ENCODE measurements at regions not wholly inside any gene's neighbourhood (a gene's known extent, or its start where the extent isn't known, plus 50 kb on each side); places are given as distances from the start of the nearest gene placed in this dataset.
"Not testable (repeated sequence)": the region's sequence is repeated elsewhere in the genome, so short reads cannot be mapped to it uniquely, and the experiment has no call there.

DNA sequence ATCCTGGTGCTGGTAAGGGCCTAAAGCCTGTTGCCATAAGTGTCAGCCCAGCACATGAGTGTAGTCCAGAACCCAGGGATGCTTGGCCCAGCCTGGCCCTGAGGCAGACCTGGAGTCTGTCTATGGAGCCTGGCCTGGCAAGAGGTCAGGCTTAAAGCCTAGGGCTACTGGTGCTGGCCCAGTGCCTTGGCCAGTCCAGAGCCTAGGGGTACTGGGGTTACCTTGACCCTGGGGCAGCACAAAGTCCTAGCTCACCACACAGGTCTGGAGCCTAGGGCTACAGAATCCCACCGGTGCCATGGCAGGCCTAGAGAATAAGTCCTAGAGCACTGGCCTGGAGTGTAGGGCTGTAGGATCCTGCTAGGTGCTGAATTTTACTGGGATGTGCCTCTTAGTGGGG is 393.8 kb downstream of the MAGEE1 start:
- Histone ChIP-seq H3K27me3 (peaks cover 7% of the 10 kb centered on the region), H3K4me1 (replicated peaks in 1 of 2) (no peaks in the 10 kb centered on the region), H3K4me3 (no peak overlapping the region), H3K27ac (no peak overlapping the region), H3K9me3 (replicated peaks in 1 of 3) (no peaks in the 10 kb centered on the region), H3K36me3 (replicated peaks in 1 of 2) (no peaks in the 10 kb centered on the region)
- TF ChIP-seq CTCF (IDR thresholded peaks at IDR 0.05) (no peak), POLR2A (IDR thresholded peaks at IDR 0.05) (no peak)
- intact Hi-C loops (cut with DNase I), result no loop called here
- DNase-seq, result no peak
- WGBS, 4 donors, result 86 to 91% methylated on average over 1 of the region's 1 CpG; no CpG with 5 or more reads in 2 of the 4 donors

GRCh38 chrX:76827672-76828071 is 400.2 kb downstream of the MAGEE1 start:
- no peaks in the 10 kb centered on the region for H3K36me3 ChIP-seq (replicated peaks in 1 of 2)
- WGBS, 4 donors, result 50 to 76% (median 64%) methylated on average over 1 of the region's 1 CpG
- no peaks in the 10 kb centered on the region for H3K9me3 ChIP-seq (replicated peaks in 1 of 3)
- peaks cover 7% of the 10 kb centered on the region for H3K27me3 ChIP-seq
- TF ChIP-seq POLR2A (IDR thresholded peaks at IDR 0.05) (no peak), CTCF (IDR thresholded peaks at IDR 0.05) (no peak)
- no peak for DNase-seq
- no peak overlapping the region for H3K4me3 ChIP-seq
- H3K27ac ChIP-seq, result no peak overlapping the region
- no peaks in the 10 kb centered on the region for H3K4me1 ChIP-seq (replicated peaks in 1 of 2)
- intact Hi-C loops (cut with DNase I), result no loop called here

- H3K36me3 ChIP-seq (replicated peaks in 1 of 2); H3K27ac ChIP-seq; H3K4me1 ChIP-seq (replicated peaks in 1 of 2); H3K9me3 ChIP-seq (replicated peaks in 1 of 3); DNase-seq; intact Hi-C loops (cut with DNase I); H3K4me3 ChIP-seq; H3K27me3 ChIP-seq: not testable (repeated sequence)
- WGBS, 4 donors, result 39 to 48% (median 40%) methylated on average over 15 to 16 of the region's 16 CpGs; no CpG with 5 or more reads in 1 of the 4 donors
Measured at GRCh38 chrX:76840902-76841301, 413.4 kb downstream of the MAGEE1 start.

- intact Hi-C loops (cut with DNase I), result no loop called here
- TF ChIP-seq POLR2A (IDR thresholded peaks at IDR 0.05), result no peak
- no peak for TF ChIP-seq CTCF (IDR thresholded peaks at IDR 0.05)
- Histone ChIP-seq H3K36me3 (replicated peaks in 1 of 2) (no peaks in the 10 kb centered on the region), H3K27ac (no peak overlapping the region), H3K4me3 (no peak overlapping the region), H3K4me1 (replicated peaks in 1 of 2) (no peaks in the 10 kb centered on the region), H3K9me3 (replicated peaks in 1 of 3) (no peaks in the 10 kb centered on the region), H3K27me3 (no peaks in the 10 kb centered on the region)
- DNase-seq, result no peak
- WGBS, 4 donors, result 20 to 44% (median 31%) methylated on average over 3 to 4 of the region's 4 CpGs
Measured at GRCh38 chrX:76850851-76851250, 423.3 kb downstream of the MAGEE1 start.

GRCh38 chrX:76862509-76862908 is 435.0 kb downstream of the MAGEE1 start:
- WGBS, 4 donors, result 77 to 100% (median 87%) methylated on average over 1 of the region's 1 CpG
- intact Hi-C loops (cut with DNase I), result no loop called here
- Histone ChIP-seq H3K4me3 (no peak overlapping the region), H3K36me3 (replicated peaks in 1 of 2) (no peaks in the 10 kb centered on the region), H3K27ac (no peak overlapping the region), H3K4me1 (replicated peaks in 1 of 2) (no peaks in the 10 kb centered on the region), H3K9me3 (replicated peaks in 1 of 3) (no peaks in the 10 kb centered on the region), H3K27me3 (peaks cover 11% of the 10 kb centered on the region)
- no peak for TF ChIP-seq POLR2A (IDR thresholded peaks at IDR 0.05)
- no peak for TF ChIP-seq CTCF (IDR thresholded peaks at IDR 0.05)
- no peak for DNase-seq

Measured in adrenal gland (tissue), 9 donors.